GM12878 (cell line): ENCODE measurements at regions not wholly inside any gene's neighbourhood (a gene's known extent, or its start where the extent isn't known, plus 50 kb on each side); places are given as distances from the start of the nearest gene placed in this dataset.
"Not testable (repeated sequence)": the region's sequence is repeated elsewhere in the genome, so short reads cannot be mapped to it uniquely, and the experiment has no call there.

Source experiments
- ATAC-seq: fragments of 200-7000 bp; cut with Tn5 transposase; 3 replicates; pipeline ENCODE4 v1.9.1; 2020; ENCODE audit warnings: mild to moderate bottlenecking, moderate library complexity
- BruUV-seq: library from RNA; stranded (reverse); fragments of 400-500 nt; replicated peaks from 2 replicates; lab custom pipeline; 2021; lab: Mats Ljungman, UMichigan
- CTCF ChIA-PET: fragments of 300-600 bp; sonication (Branson Sonifier 250); formaldehyde crosslinking; extraction: SDS; loops from one replicate; lab custom pipeline; 2021; ENCODE audit warnings: inconsistent platforms; lab: Yijun Ruan, JAX
- POLR2A ChIA-PET: fragments of 350-600 bp; formaldehyde crosslinking; extraction: SDS; loops from one replicate; lab custom pipeline; 2021; ENCODE audit warnings: inconsistent platforms; lab: Charles Lee
- RAD21 ChIA-PET: fragments of 300-600 bp; sonication (Branson Sonifier 250); formaldehyde crosslinking; loops from one replicate; lab custom pipeline; 2023; ENCODE audit warnings: antibody characterized with exemption; ENCODE audit not compliant: unreplicated experiment; lab: Charles Lee
- SMC1A ChIA-PET: fragments of 300-600 bp; sonication (Branson Sonifier 250); formaldehyde crosslinking; loops from one replicate; lab custom pipeline; 2023; ENCODE audit not compliant: unreplicated experiment, uncharacterized antibody; lab: Charles Lee
- DNase-seq: peaks from one replicate; pipeline ENCODE4 v3.0.0-alpha.2; 2011; ENCODE audit warnings: low read depth, low spot score
- FAIRE-seq: peaks from 3 replicates; lab custom pipeline; 2011; peaks lifted over from hg19 to GRCh38; lab: Jason Lieb, UNC
- H2AFZ ChIP-seq: 2 replicates; pipeline ENCODE4 v1.6.0; 2011; ENCODE audit warnings: low read depth, low read length, control low read depth; ENCODE audit not compliant: control insufficient read depth
- H3K27ac ChIP-seq: 2 replicates; pipeline ENCODE4 v1.5.1; 2011; ENCODE audit warnings: control low read depth; ENCODE audit not compliant: control insufficient read depth, insufficient read depth
- H3K27me3 ChIP-seq, 2 experiments: replicated peaks in 1 of 2; 2 replicates each; pipeline versions ENCODE4 v1.6.0 to v1.6.1; 2011; ENCODE audit warnings: low read length in 1 of 2; ENCODE audit not compliant: control insufficient read depth in 2 of 2, insufficient read depth in 2 of 2
- H3K36me3 ChIP-seq, 2 experiments: 2 replicates each; pipeline ENCODE4 v1.5.1; 2011; ENCODE audit warnings: low read length in 1 of 2; ENCODE audit not compliant: control insufficient read depth in 2 of 2, insufficient read depth in 2 of 2
- H3K4me1 ChIP-seq: 2 replicates; pipeline ENCODE4 v1.6.1; 2011; ENCODE audit warnings: mild to moderate bottlenecking, low read length, moderate library complexity, mixed read lengths; ENCODE audit not compliant: control insufficient read depth, insufficient read depth
- H3K4me2 ChIP-seq: 2 replicates; pipeline ENCODE4 v1.6.0; 2011; ENCODE audit warnings: control low read depth; ENCODE audit not compliant: control insufficient read depth, insufficient read depth
- H3K4me3 ChIP-seq: fragments of 200-600 bp; sonication (generic); 2 replicates; pipeline ENCODE4 v1.5.1; 2016
- H3K79me2 ChIP-seq: 2 replicates; pipeline ENCODE4 v1.6.0; 2011; ENCODE audit warnings: low read length; ENCODE audit not compliant: control insufficient read depth, insufficient read depth
- H3K9ac ChIP-seq: 2 replicates; pipeline ENCODE4 v1.8.0; 2011; ENCODE audit warnings: low read length, control low read depth, mixed read lengths; ENCODE audit not compliant: control insufficient read depth, insufficient read depth
- H3K9me3 ChIP-seq: replicated peaks from 3 replicates; pipeline ENCODE4 v1.5.1; 2011; ENCODE audit warnings: mild to moderate bottlenecking, low read length; ENCODE audit not compliant: control insufficient read depth, insufficient read depth
- H4K20me1 ChIP-seq: 2 replicates; pipeline ENCODE4 v1.6.0; 2011; ENCODE audit not compliant: control insufficient read depth, insufficient read depth
- WGBS: methylation state at CpG from one replicate; pipeline ENCODE4 v1.1.6; 2016; ENCODE audit warnings: low lambda C conversion rate; ENCODE audit not compliant: insufficient replicate concordance, insufficient coverage; ENCODE audit errors: missing lambda C conversion rate; 5-methylcytosine and 5-hydroxymethylcytosine counted together
- in situ Hi-C: fragments of 300-500 bp; cut with MboI; formaldehyde crosslinking; loops from 9 replicates; pipeline ENCODE4 v1.14.3; 2018; ENCODE audit warnings: mixed read lengths
- intact Hi-C: fragments of 100-400 bp; cut with micrococcal nuclease; formaldehyde crosslinking; loops from one replicate; pipeline ENCODE4 v1.14.2; 2022; ENCODE audit not compliant: unreplicated experiment

DNA sequence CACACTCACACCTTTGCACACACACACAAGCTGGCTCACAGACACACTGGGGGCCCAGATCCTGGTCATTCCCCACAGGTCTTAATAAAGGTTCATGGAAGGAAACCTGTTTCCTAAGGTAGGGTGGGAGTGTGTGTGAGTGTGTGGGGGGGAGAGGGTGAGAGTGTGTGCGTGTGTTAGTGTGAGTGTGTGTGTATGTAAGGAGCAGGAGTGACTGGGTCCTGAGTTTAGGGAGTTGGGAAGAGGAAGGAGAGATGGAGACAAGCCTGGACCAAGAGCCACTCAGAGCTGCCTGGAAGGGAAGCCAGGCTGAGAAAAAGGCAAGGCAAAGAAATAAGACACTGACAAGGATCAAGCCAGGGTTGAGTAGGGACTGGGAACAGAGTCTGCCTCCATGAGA is 129.2 kb downstream of the POTEM start:
- H3K27me3 ChIP-seq, intact Hi-C loops, POLR2A ChIA-PET, H3K9ac ChIP-seq, H3K4me2 ChIP-seq, H3K27ac ChIP-seq, RAD21 ChIA-PET, H3K36me3 ChIP-seq, ATAC-seq, H4K20me1 ChIP-seq, H3K79me2 ChIP-seq, H2AFZ ChIP-seq, H3K4me3 ChIP-seq, FAIRE-seq, in situ Hi-C loops, SMC1A ChIA-PET, BruUV-seq, DNase-seq, H3K9me3 ChIP-seq, CTCF ChIA-PET, H3K4me1 ChIP-seq: not testable (repeated sequence)
- 0% methylated on average over 1 of the region's 1 CpG for WGBS

DNA sequence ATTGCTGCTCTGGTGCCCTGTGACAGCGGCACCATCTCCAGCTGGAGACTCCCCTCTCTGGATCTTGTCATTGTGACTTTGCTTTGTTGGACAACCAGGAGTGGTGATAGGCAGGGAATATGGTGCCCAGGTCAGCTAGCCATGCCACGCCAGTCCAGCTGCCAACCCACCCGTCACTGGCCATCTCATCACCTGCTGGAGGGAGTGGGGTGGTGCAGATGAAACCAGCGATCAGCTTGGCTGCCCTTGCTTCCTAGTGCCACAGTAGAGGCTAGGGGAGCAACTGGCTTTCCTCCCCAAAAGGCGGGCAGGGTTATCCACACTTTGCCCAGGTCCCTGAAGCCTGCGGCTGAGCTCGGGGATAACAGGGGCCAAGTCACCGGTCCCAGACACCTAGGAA is 129.6 kb downstream of the POTEM start:
- H3K4me1 ChIP-seq, RAD21 ChIA-PET, H3K4me3 ChIP-seq, in situ Hi-C loops, H3K27me3 ChIP-seq, H3K27ac ChIP-seq, SMC1A ChIA-PET, POLR2A ChIA-PET, H4K20me1 ChIP-seq, H3K9ac ChIP-seq, DNase-seq, FAIRE-seq, ATAC-seq, H3K4me2 ChIP-seq, H3K36me3 ChIP-seq, BruUV-seq, H3K79me2 ChIP-seq, H3K9me3 ChIP-seq, intact Hi-C loops, CTCF ChIA-PET, H2AFZ ChIP-seq: not testable (repeated sequence)
- 80% methylated on average over 1 of the region's 8 CpGs for WGBS

DNA sequence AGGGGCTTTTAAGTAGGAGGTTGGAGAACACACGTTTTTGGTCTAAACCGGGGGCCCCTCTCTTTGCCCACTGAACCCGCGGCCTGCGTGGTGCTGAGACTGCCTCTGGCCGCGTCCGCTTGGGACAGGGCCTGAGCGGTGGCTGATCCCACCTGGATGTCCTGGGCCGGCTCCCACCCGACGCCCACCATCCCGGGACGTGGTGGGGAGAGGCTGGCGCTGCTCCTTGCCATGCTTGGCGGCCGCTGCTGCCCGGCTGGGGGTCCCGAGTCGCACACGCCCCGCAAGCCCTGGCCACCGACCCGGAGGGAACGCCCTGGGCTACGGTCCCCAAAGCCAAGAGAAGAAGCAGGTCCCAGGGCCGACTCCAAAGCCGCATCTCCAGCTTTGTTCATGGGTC is 130.1 kb downstream of the POTEM start:
- CTCF ChIA-PET, SMC1A ChIA-PET, H3K27ac ChIP-seq, DNase-seq, H3K36me3 ChIP-seq, RAD21 ChIA-PET, H4K20me1 ChIP-seq, FAIRE-seq, H3K4me3 ChIP-seq, BruUV-seq, ATAC-seq, H3K27me3 ChIP-seq, intact Hi-C loops, H2AFZ ChIP-seq, H3K79me2 ChIP-seq, in situ Hi-C loops, H3K4me1 ChIP-seq, H3K9ac ChIP-seq, H3K4me2 ChIP-seq, H3K9me3 ChIP-seq, POLR2A ChIA-PET: not testable (repeated sequence)
- 0% methylated on average over 1 of the region's 28 CpGs for WGBS

DNA sequence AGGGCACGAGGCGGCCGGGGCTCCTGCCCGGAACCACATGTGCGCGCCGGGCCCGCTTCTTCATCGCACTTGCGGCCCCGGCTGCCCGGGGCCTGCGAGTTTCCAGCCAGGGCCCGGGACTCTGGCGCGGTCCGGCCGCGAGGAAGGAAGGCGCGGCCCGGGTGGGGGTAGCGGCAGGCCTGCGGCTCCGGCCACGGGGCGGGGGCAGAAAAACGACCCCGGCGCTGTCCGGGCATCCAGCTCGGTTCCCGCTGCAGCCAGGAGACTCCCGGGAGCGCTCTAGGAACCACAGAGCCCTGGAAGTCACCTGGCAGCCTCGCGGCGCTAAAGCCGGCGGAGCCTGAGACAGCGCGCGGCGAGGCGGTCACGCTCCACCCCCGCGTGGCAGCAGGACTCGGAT is 130.5 kb downstream of the POTEM start:
- RAD21 ChIA-PET, H3K4me1 ChIP-seq, H3K27ac ChIP-seq, H2AFZ ChIP-seq, FAIRE-seq, ATAC-seq, POLR2A ChIA-PET, intact Hi-C loops, H3K4me2 ChIP-seq, H3K36me3 ChIP-seq, H3K79me2 ChIP-seq, H3K9me3 ChIP-seq, H4K20me1 ChIP-seq, SMC1A ChIA-PET, H3K4me3 ChIP-seq, BruUV-seq, DNase-seq, in situ Hi-C loops, H3K9ac ChIP-seq, H3K27me3 ChIP-seq, CTCF ChIA-PET: not testable (repeated sequence)
- WGBS, result no CpG with 5 or more reads among the region's 49 CpGs
